ENCODE measurements at regions not wholly inside any gene's neighbourhood (a gene's known extent, or its start where the extent isn't known, plus 50 kb on each side); places are given as distances from the start of the nearest gene placed in this dataset.

DNA sequence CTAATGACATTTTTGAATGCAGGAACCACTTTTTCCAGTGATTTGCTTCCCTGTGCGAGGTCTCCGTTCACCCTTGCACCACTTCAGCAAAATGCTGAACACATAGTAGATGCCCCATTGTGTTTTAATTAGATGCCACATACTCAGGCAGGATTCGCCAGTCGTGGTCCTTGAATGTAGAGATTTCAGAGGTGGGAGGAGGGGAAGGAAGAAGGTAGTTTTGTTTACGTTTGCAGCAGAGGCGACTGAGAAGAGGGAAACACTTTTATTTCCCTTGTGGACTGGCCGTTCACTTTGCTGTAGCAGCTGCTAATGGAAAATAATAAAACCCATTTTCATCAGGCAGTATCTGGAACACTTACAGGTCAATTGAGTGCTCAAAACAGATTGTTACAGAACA lies 262.8 kb upstream of the TBL1XR1 start:
- TF ChIP-seq, protein P1, sequence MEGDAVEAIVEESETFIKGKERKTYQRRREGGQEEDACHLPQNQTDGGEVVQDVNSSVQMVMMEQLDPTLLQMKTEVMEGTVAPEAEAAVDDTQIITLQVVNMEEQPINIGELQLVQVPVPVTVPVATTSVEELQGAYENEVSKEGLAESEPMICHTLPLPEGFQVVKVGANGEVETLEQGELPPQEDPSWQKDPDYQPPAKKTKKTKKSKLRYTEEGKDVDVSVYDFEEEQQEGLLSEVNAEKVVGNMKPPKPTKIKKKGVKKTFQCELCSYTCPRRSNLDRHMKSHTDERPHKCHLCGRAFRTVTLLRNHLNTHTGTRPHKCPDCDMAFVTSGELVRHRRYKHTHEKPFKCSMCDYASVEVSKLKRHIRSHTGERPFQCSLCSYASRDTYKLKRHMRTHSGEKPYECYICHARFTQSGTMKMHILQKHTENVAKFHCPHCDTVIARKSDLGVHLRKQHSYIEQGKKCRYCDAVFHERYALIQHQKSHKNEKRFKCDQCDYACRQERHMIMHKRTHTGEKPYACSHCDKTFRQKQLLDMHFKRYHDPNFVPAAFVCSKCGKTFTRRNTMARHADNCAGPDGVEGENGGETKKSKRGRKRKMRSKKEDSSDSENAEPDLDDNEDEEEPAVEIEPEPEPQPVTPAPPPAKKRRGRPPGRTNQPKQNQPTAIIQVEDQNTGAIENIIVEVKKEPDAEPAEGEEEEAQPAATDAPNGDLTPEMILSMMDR (IDR thresholded peaks at IDR 0.05): no peak
- no peak for TF ChIP-seq POLR2AphosphoS5 (IDR thresholded peaks at IDR 0.05)
- no peak for TF ChIP-seq EP300 (IDR thresholded peaks at IDR 0.05)
- TF ChIP-seq POLR2A (IDR thresholded peaks at IDR 0.05): no peak
